CD4-positive, CD25-positive, alpha-beta regulatory T cell (primary cell): ENCODE measurements at regions not wholly inside any gene's neighbourhood (a gene's known extent, or its start where the extent isn't known, plus 50 kb on each side); places are given as distances from the start of the nearest gene placed in this dataset.

ENCODE experiments used
- ATAC-seq, 2 donors: fragments of 150-1000 bp; cut with Tn5 transposase; one replicate each; pipeline ENCODE4 v1.10.0; 2021; ENCODE audit warnings: low read depth in 2 of 2, moderate number of reproducible peaks in 2 of 2, moderate library complexity in 1 of 2
- DNase-seq, 3 donors: peaks; one replicate each; pipeline versions ENCODE4 v3.0.0 to v3.0.0-alpha.2; 2012 to 2022; ENCODE audit warnings: mixed read lengths in 1 of 3
- H3K27ac ChIP-seq: one replicate; pipeline ENCODE4 v1.7.0; 2013; ENCODE audit warnings: mild to moderate bottlenecking, low read length; ENCODE audit not compliant: insufficient read depth, poor library complexity, severe bottlenecking
- H3K27me3 ChIP-seq: one replicate; pipeline ENCODE4 v1.7.0; 2013; ENCODE audit warnings: low read length; ENCODE audit not compliant: control insufficient read depth, insufficient read depth
- H3K36me3 ChIP-seq: one replicate; pipeline ENCODE4 v1.7.0; 2013; ENCODE audit warnings: mild to moderate bottlenecking, low read length, moderate library complexity; ENCODE audit not compliant: control insufficient read depth, insufficient read depth
- H3K4me1 ChIP-seq: 2 replicates; pipeline ENCODE4 v1.7.0; 2013; ENCODE audit warnings: mild to moderate bottlenecking, low read length; ENCODE audit not compliant: insufficient read depth, control insufficient read depth, poor library complexity, severe bottlenecking
- H3K4me3 ChIP-seq: one replicate; pipeline ENCODE4 v1.7.0; 2013; ENCODE audit warnings: low read depth, mild to moderate bottlenecking, low read length, moderate library complexity
- H3K9me3 ChIP-seq, 2 experiments: 1 replicate in 1 of 2; 2 replicates in 1 of 2; pipeline ENCODE4 v1.7.0; 2013; ENCODE audit warnings: low read length in 2 of 2, mild to moderate bottlenecking in 1 of 2, moderate library complexity in 1 of 2; ENCODE audit not compliant: control insufficient read depth in 2 of 2
- H3K27ac Mint-ChIP-seq, 3 donors: one replicate each; pipeline ENCODE4 v1.8.0; 2020 to 2022; ENCODE audit warnings: mild to moderate bottlenecking in 3 of 3, mixed read lengths in 3 of 3, moderate library complexity in 2 of 3
- H3K27me3 Mint-ChIP-seq: one replicate; pipeline ENCODE4 v1.8.0; 2022; ENCODE audit warnings: mild to moderate bottlenecking, mixed read lengths
- H3K36me3 Mint-ChIP-seq: one replicate; pipeline ENCODE4 v1.8.0; 2020; ENCODE audit warnings: mixed read lengths
- H3K4me1 Mint-ChIP-seq, 4 donors: one replicate each; pipeline ENCODE4 v1.8.0; 2020 to 2022; ENCODE audit warnings: mixed read lengths in 4 of 4, mild to moderate bottlenecking in 1 of 4
- H3K4me3 Mint-ChIP-seq, 4 donors: one replicate each; pipeline ENCODE4 v1.8.0; 2020 to 2022; ENCODE audit warnings: mild to moderate bottlenecking in 4 of 4, mixed read lengths in 4 of 4, moderate library complexity in 3 of 4
- H3K9me3 Mint-ChIP-seq, 7 donors: one replicate each; pipeline ENCODE4 v1.8.0; 2020 to 2022; ENCODE audit warnings: mixed read lengths in 7 of 7, mild to moderate bottlenecking in 3 of 7, moderate library complexity in 2 of 7

GRCh38 chr10:61065051-61065450, 121.1 kb upstream of the RHOBTB1 start:
- Mint-ChIP-seq H3K27me3 (peaks cover 4% of the 10 kb centered on the region), H3K4me1 (no peaks in the 10 kb centered on the region), H3K36me3 (no peaks in the 10 kb centered on the region), H3K4me3 (no peak overlapping the region), H3K9me3 (peaks cover 0 to 4% (median 0%) of the 10 kb centered on the region in 7 donors), H3K27ac (no peak overlapping the region)
- H3K27ac ChIP-seq = no peak overlapping the region
- no peaks in the 10 kb centered on the region for H3K9me3 ChIP-seq
- DNase-seq (no peak), ATAC-seq (no peak)
- H3K4me3 ChIP-seq = no peak overlapping the region
- no peaks in the 10 kb centered on the region for H3K4me1 ChIP-seq
- no peaks in the 10 kb centered on the region for H3K36me3 ChIP-seq
- no peaks in the 10 kb centered on the region for H3K27me3 ChIP-seq

GRCh38 chr10:61064356-61064755, 120.4 kb upstream of the RHOBTB1 start:
- Histone ChIP-seq H3K36me3 (no peaks in the 10 kb centered on the region), H3K27ac (no peak overlapping the region), H3K4me1 (no peaks in the 10 kb centered on the region), H3K9me3 (no peaks in the 10 kb centered on the region), H3K27me3 (no peaks in the 10 kb centered on the region), H3K4me3 (no peak overlapping the region)
- no peaks in the 10 kb centered on the region for H3K4me1 Mint-ChIP-seq
- no peak for DNase-seq
- H3K36me3 Mint-ChIP-seq = no peaks in the 10 kb centered on the region
- H3K9me3 Mint-ChIP-seq = peaks cover 0 to 4% (median 0%) of the 10 kb centered on the region in 7 donors
- no peak overlapping the region for H3K27ac Mint-ChIP-seq
- H3K4me3 Mint-ChIP-seq = no peak overlapping the region
- peaks cover 4% of the 10 kb centered on the region for H3K27me3 Mint-ChIP-seq
- no peak for ATAC-seq

- H3K36me3 Mint-ChIP-seq = no peaks in the 10 kb centered on the region
- no peaks in the 10 kb centered on the region for H3K4me1 ChIP-seq
- H3K27me3 ChIP-seq = no peaks in the 10 kb centered on the region
- no peaks in the 10 kb centered on the region for H3K9me3 ChIP-seq
- H3K36me3 ChIP-seq = no peaks in the 10 kb centered on the region
- no peak overlapping the region for H3K4me3 Mint-ChIP-seq
- peaks cover 4% of the 10 kb centered on the region for H3K27me3 Mint-ChIP-seq
- no peaks in the 10 kb centered on the region for H3K4me1 Mint-ChIP-seq
- ATAC-seq = no peak
- no peak for DNase-seq
- H3K4me3 ChIP-seq = no peak overlapping the region
- H3K27ac Mint-ChIP-seq = no peak overlapping the region
- H3K9me3 Mint-ChIP-seq = peaks cover 0 to 3% (median 0%) of the 10 kb centered on the region in 7 donors
- no peak overlapping the region for H3K27ac ChIP-seq
Measured at GRCh38 chr10:61063901-61064300, 119.9 kb upstream of the RHOBTB1 start.

GRCh38 chr10:61063034-61063433, 119.0 kb upstream of the RHOBTB1 start:
- no peak overlapping the region for H3K27ac Mint-ChIP-seq
- no peak overlapping the region for H3K4me3 ChIP-seq
- ATAC-seq = no peak
- H3K9me3 Mint-ChIP-seq = peaks cover 0 to 3% (median 0%) of the 10 kb centered on the region in 7 donors
- no peak for DNase-seq
- H3K4me3 Mint-ChIP-seq = no peak overlapping the region
- H3K27ac ChIP-seq = no peak overlapping the region
- no peaks in the 10 kb centered on the region for H3K9me3 ChIP-seq
- no peaks in the 10 kb centered on the region for H3K27me3 ChIP-seq
- no peaks in the 10 kb centered on the region for H3K36me3 ChIP-seq
- H3K4me1 ChIP-seq = no peaks in the 10 kb centered on the region
- peaks cover 4% of the 10 kb centered on the region for H3K27me3 Mint-ChIP-seq
- H3K36me3 Mint-ChIP-seq = no peaks in the 10 kb centered on the region
- no peaks in the 10 kb centered on the region for H3K4me1 Mint-ChIP-seq

- H3K27ac ChIP-seq = no peak overlapping the region
- DNase-seq (no peak), ATAC-seq (no peak)
- no peaks in the 10 kb centered on the region for H3K9me3 ChIP-seq
- H3K4me3 ChIP-seq = no peak overlapping the region
- H3K4me3 Mint-ChIP-seq = no peak overlapping the region
- H3K9me3 Mint-ChIP-seq = peaks cover 0 to 2% (median 0%) of the 10 kb centered on the region in 7 donors
- no peaks in the 10 kb centered on the region for H3K4me1 ChIP-seq
- H3K36me3 Mint-ChIP-seq = no peaks in the 10 kb centered on the region
- no peaks in the 10 kb centered on the region for H3K4me1 Mint-ChIP-seq
- H3K27me3 ChIP-seq = no peaks in the 10 kb centered on the region
- H3K27ac Mint-ChIP-seq = no peak overlapping the region
- H3K36me3 ChIP-seq = no peaks in the 10 kb centered on the region
- H3K27me3 Mint-ChIP-seq = no peaks in the 10 kb centered on the region
Measured at GRCh38 chr10:61061923-61062504, 118.0 kb upstream of the RHOBTB1 start.

GRCh38 chr10:61059636-61060035, 115.7 kb upstream of the RHOBTB1 start:
- Mint-ChIP-seq H3K27ac (no peak overlapping the region), H3K36me3 (no peaks in the 10 kb centered on the region), H3K9me3 (peaks cover 0 to 2% (median 0%) of the 10 kb centered on the region in 7 donors), H3K4me1 (no peaks in the 10 kb centered on the region), H3K4me3 (no peak overlapping the region), H3K27me3 (no peaks in the 10 kb centered on the region)
- H3K27ac ChIP-seq = no peak overlapping the region
- H3K4me1 ChIP-seq = no peaks in the 10 kb centered on the region
- DNase-seq (no peak), ATAC-seq (no peak)
- H3K4me3 ChIP-seq = no peak overlapping the region
- no peaks in the 10 kb centered on the region for H3K9me3 ChIP-seq
- H3K36me3 ChIP-seq = no peaks in the 10 kb centered on the region
- H3K27me3 ChIP-seq = no peaks in the 10 kb centered on the region

GRCh38 chr10:61052469-61053205, 108.7 kb upstream of the RHOBTB1 start:
- no peaks in the 10 kb centered on the region for H3K4me1 Mint-ChIP-seq
- no peak overlapping the region for H3K27ac Mint-ChIP-seq
- no peaks in the 10 kb centered on the region for H3K36me3 ChIP-seq
- no peak overlapping the region for H3K4me3 ChIP-seq
- no peak overlapping the region for H3K4me3 Mint-ChIP-seq
- ATAC-seq = no peak
- H3K27me3 ChIP-seq = no peaks in the 10 kb centered on the region
- no peaks in the 10 kb centered on the region for H3K9me3 ChIP-seq
- no peaks in the 10 kb centered on the region for H3K27me3 Mint-ChIP-seq
- peaks cover 0 to 1% (median 0%) of the 10 kb centered on the region in 7 donors for H3K9me3 Mint-ChIP-seq
- H3K27ac ChIP-seq = no peak overlapping the region
- no peak for DNase-seq
- H3K4me1 ChIP-seq = no peaks in the 10 kb centered on the region
- no peaks in the 10 kb centered on the region for H3K36me3 Mint-ChIP-seq

GRCh38 chr10:61051344-61051743, 107.4 kb upstream of the RHOBTB1 start:
- Histone ChIP-seq H3K36me3 (no peaks in the 10 kb centered on the region), H3K27me3 (no peaks in the 10 kb centered on the region), H3K4me1 (no peaks in the 10 kb centered on the region), H3K4me3 (no peak overlapping the region), H3K27ac (no peak overlapping the region), H3K9me3 (no peaks in the 10 kb centered on the region)
- DNase-seq = no peak
- no peaks in the 10 kb centered on the region for H3K36me3 Mint-ChIP-seq
- peaks cover 0 to 1% (median 0%) of the 10 kb centered on the region in 7 donors for H3K9me3 Mint-ChIP-seq
- no peaks in the 10 kb centered on the region for H3K4me1 Mint-ChIP-seq
- H3K27me3 Mint-ChIP-seq = no peaks in the 10 kb centered on the region
- H3K4me3 Mint-ChIP-seq = no peak overlapping the region
- no peak for ATAC-seq
- no peak overlapping the region for H3K27ac Mint-ChIP-seq
